ENCODE measurements at regions not wholly inside any gene's neighbourhood (a gene's known extent, or its start where the extent isn't known, plus 50 kb on each side); places are given as distances from the start of the nearest gene placed in this dataset.
"Not testable (repeated sequence)": the region's sequence is repeated elsewhere in the genome, so short reads cannot be mapped to it uniquely, and the experiment has no call there.

GRCh38 chr13:89401264-89401675 is 1730.1 kb downstream of the SLITRK5 start:
- peak; percentile 75 to 79 for DNase-seq

GRCh38 chr13:89402211-89402610 is 1731.0 kb downstream of the SLITRK5 start:
- DNase-seq = no peak

GRCh38 chr13:89406096-89406495 is 1734.9 kb downstream of the SLITRK5 start:
- DNase-seq = not testable (repeated sequence)

GRCh38 chr13:89407357-89407756 is 1736.2 kb downstream of the SLITRK5 start:
- DNase-seq = no peak

GRCh38 chr13:89432997-89433396 is 1761.8 kb downstream of the SLITRK5 start:
- DNase-seq = no peak

- DNase-seq = not testable (repeated sequence)
Observed at GRCh38 chr13:89434624-89435023, 1763.5 kb downstream of the SLITRK5 start.

- DNase-seq = no peak
Observed at GRCh38 chr13:89454681-89455080, 1783.5 kb downstream of the SLITRK5 start.

- no peak for DNase-seq
Observed at GRCh38 chr13:89455225-89455624, 1784.1 kb downstream of the SLITRK5 start.

- no peak for DNase-seq
Observed at GRCh38 chr13:89455741-89456140, 1784.6 kb downstream of the SLITRK5 start.

- no peak for DNase-seq
Observed at GRCh38 chr13:89457977-89458376, 1786.8 kb downstream of the SLITRK5 start.

- DNase-seq = no peak
Observed at GRCh38 chr13:89458456-89458855, 1787.3 kb downstream of the SLITRK5 start.

GRCh38 chr13:89460895-89461294 is 1789.7 kb downstream of the SLITRK5 start:
- not testable (repeated sequence) for DNase-seq

- no peak for DNase-seq
Observed at GRCh38 chr13:89465366-89465765, 1794.2 kb downstream of the SLITRK5 start.

- no peak for DNase-seq
Observed at GRCh38 chr13:89468081-89468480, 1796.9 kb downstream of the SLITRK5 start.

GRCh38 chr13:89470901-89471300 is 1799.7 kb downstream of the SLITRK5 start:
- no peak for DNase-seq

- no peak for DNase-seq
Observed at GRCh38 chr13:89474432-89474831, 1803.3 kb downstream of the SLITRK5 start.

- no peak for DNase-seq
Observed at GRCh38 chr13:89486065-89486464, 1814.9 kb downstream of the SLITRK5 start.

GRCh38 chr13:89486709-89487108 is 1815.5 kb downstream of the SLITRK5 start:
- no peak for DNase-seq

- no peak for DNase-seq
Observed at GRCh38 chr13:89490661-89491060, 1819.5 kb downstream of the SLITRK5 start.

- DNase-seq = no peak
Observed at GRCh38 chr13:89496478-89496877, 1825.3 kb downstream of the SLITRK5 start.

GRCh38 chr13:89497658-89498057 is 1826.5 kb downstream of the SLITRK5 start:
- DNase-seq = no peak

GRCh38 chr13:89502286-89502685 is 1831.1 kb downstream of the SLITRK5 start:
- DNase-seq = no peak

- no peak for DNase-seq
Observed at GRCh38 chr13:89514534-89515312, 1832.8 kb upstream of the MIR17HG start.

GRCh38 chr13:89515948-89516347 is 1831.5 kb upstream of the MIR17HG start:
- no peak for DNase-seq

Data from AML-193 (cell line).